GM23248 (cell line): ENCODE measurements at regions not wholly inside any gene's neighbourhood (a gene's known extent, or its start where the extent isn't known, plus 50 kb on each side); places are given as distances from the start of the nearest gene placed in this dataset.
"Not testable (repeated sequence)": the region's sequence is repeated elsewhere in the genome, so short reads cannot be mapped to it uniquely, and the experiment has no call there.

Source experiments
- DNase-seq: peaks from one replicate; pipeline ENCODE4 v3.0.0-alpha.2; 2015
- H2AFZ ChIP-seq: fragments of 200-600 bp; sonication (generic); 2 replicates; pipeline ENCODE4 v1.6.1; 2016; ENCODE audit warnings: antibody characterized with exemption
- H3F3A ChIP-seq: fragments of 200-600 bp; sonication (generic); 2 replicates; pipeline ENCODE4 v1.6.1; 2016; ENCODE audit warnings: mild to moderate bottlenecking, antibody characterized with exemption, mixed run types; ENCODE audit not compliant: insufficient read depth
- H3K27ac ChIP-seq: fragments of 200-600 bp; sonication (generic); 2 replicates; pipeline ENCODE4 v1.5.1; 2016; ENCODE audit warnings: mild to moderate bottlenecking
- H3K27me3 ChIP-seq: fragments of 200-600 bp; sonication (generic); replicated peaks from 2 replicates; pipeline ENCODE4 v1.6.1; 2016; ENCODE audit warnings: mild to moderate bottlenecking; ENCODE audit not compliant: insufficient read depth
- H3K36me3 ChIP-seq: fragments of 200-600 bp; sonication (generic); 2 replicates; pipeline ENCODE4 v1.6.1; 2016; ENCODE audit warnings: low read depth, mild to moderate bottlenecking
- H3K4me1 ChIP-seq: fragments of 200-600 bp; sonication (generic); 2 replicates; pipeline ENCODE4 v1.6.1; 2016; ENCODE audit warnings: mild to moderate bottlenecking; ENCODE audit not compliant: insufficient read depth
- H3K4me2 ChIP-seq: fragments of 200-600 bp; sonication (generic); one replicate; pipeline ENCODE4 v1.6.1; 2016; ENCODE audit warnings: mild to moderate bottlenecking; ENCODE audit not compliant: unreplicated experiment
- H3K4me3 ChIP-seq: fragments of 200-600 bp; sonication (generic); 2 replicates; pipeline ENCODE4 v1.5.1; 2016; ENCODE audit warnings: mild to moderate bottlenecking
- H3K79me2 ChIP-seq: fragments of 200-600 bp; sonication (generic); 2 replicates; pipeline ENCODE4 v1.6.1; 2016; ENCODE audit warnings: mild to moderate bottlenecking; ENCODE audit not compliant: insufficient read depth
- H3K9ac ChIP-seq: fragments of 200-600 bp; sonication (generic); 2 replicates; pipeline ENCODE4 v1.6.1; 2016; ENCODE audit warnings: mild to moderate bottlenecking
- H3K9me2 ChIP-seq: fragments of 200-600 bp; sonication (generic); 2 replicates; pipeline ENCODE4 v1.6.1; 2016; ENCODE audit warnings: mixed run types, mild to moderate bottlenecking, moderate library complexity; ENCODE audit not compliant: insufficient read depth
- H3K9me3 ChIP-seq: fragments of 200-600 bp; sonication (generic); one replicate; pipeline ENCODE4 v1.6.1; 2017; ENCODE audit warnings: low read depth
- H4K20me1 ChIP-seq: fragments of 200-600 bp; sonication (generic); 2 replicates; pipeline ENCODE4 v1.6.0; 2016; ENCODE audit not compliant: insufficient read depth
- EZH2 ChIP-seq: fragments of 200-600 bp; sonication (generic); IDR thresholded peaks from 2 replicates; pipeline ENCODE4 v1.6.1; 2018; ENCODE audit warnings: antibody characterized with exemption, mild to moderate bottlenecking; ENCODE audit not compliant: insufficient read depth, poor library complexity, severe bottlenecking
- EZH2phosphoT487 ChIP-seq: fragments of 200-600 bp; sonication (generic); IDR thresholded peaks from 2 replicates; pipeline ENCODE4 v1.6.1; 2018; ENCODE audit warnings: antibody characterized with exemption, moderate library complexity, mild to moderate bottlenecking, low read depth; ENCODE audit not compliant: insufficient read depth
- WGBS, 2 experiments: methylation state at CpG; one replicate each; pipeline ENCODE4 v1.1.6; 2015 to 2017; ENCODE audit warnings: low lambda C conversion rate in 2 of 2, low coverage in 1 of 2; ENCODE audit errors: missing lambda C conversion rate in 2 of 2; 5-methylcytosine and 5-hydroxymethylcytosine counted together
- in situ Hi-C: fragments of 300-500 bp; cut with MboI; formaldehyde crosslinking; loops from 2 replicates; pipeline ENCODE4 v1.15.0; 2020

GRCh38 chr14:86780876-86781510 is 1212.0 kb downstream of the GALC start:
- Histone ChIP-seq H3K36me3 (no peaks in the 10 kb centered on the region), H3K27ac (no peak overlapping the region), H3K9ac (no peak overlapping the region), H3K9me3 (no peaks in the 10 kb centered on the region), H2AFZ (no peak overlapping the region), H3K4me3 (no peak overlapping the region), H3K4me2 (no peak overlapping the region), H3F3A (no peaks in the 10 kb centered on the region), H3K9me2 (no peaks in the 10 kb centered on the region), H3K4me1 (no peaks in the 10 kb centered on the region), H3K27me3 (no peaks in the 10 kb centered on the region), H4K20me1 (no peaks in the 10 kb centered on the region), H3K79me2 (no peaks in the 10 kb centered on the region)
- TF ChIP-seq EZH2phosphoT487 (no peak), EZH2 (no peak)
- WGBS, 2 experiments = 0 to 2% methylated on average over 1 of the region's 1 CpG
- in situ Hi-C loops = no loop called here
- DNase-seq = no peak

GRCh38 chr14:86780461-86780860 is 1212.5 kb downstream of the GALC start:
- H3K79me2 ChIP-seq = no peaks in the 10 kb centered on the region
- no peaks in the 10 kb centered on the region for H3K36me3 ChIP-seq
- no peaks in the 10 kb centered on the region for H3K4me1 ChIP-seq
- H3F3A ChIP-seq = no peaks in the 10 kb centered on the region
- DNase-seq = no peak
- H3K9me3 ChIP-seq = no peaks in the 10 kb centered on the region
- H3K27ac ChIP-seq = no peak overlapping the region
- no peaks in the 10 kb centered on the region for H3K9me2 ChIP-seq
- TF ChIP-seq EZH2phosphoT487 (no peak), EZH2 (no peak)
- in situ Hi-C loops = no loop called here
- no peak overlapping the region for H3K4me2 ChIP-seq
- no peak overlapping the region for H3K9ac ChIP-seq
- H3K4me3 ChIP-seq = no peak overlapping the region
- no peaks in the 10 kb centered on the region for H4K20me1 ChIP-seq
- no peak overlapping the region for H2AFZ ChIP-seq
- WGBS, 2 experiments = 18 to 20% methylated on average over 2 of the region's 2 CpGs
- no peaks in the 10 kb centered on the region for H3K27me3 ChIP-seq

- H3K9me3 ChIP-seq = no peaks in the 10 kb centered on the region
- TF ChIP-seq EZH2 (no peak), EZH2phosphoT487 (no peak)
- no peak for DNase-seq
- H3K4me2 ChIP-seq = no peak overlapping the region
- H3K9me2 ChIP-seq = no peaks in the 10 kb centered on the region
- no peaks in the 10 kb centered on the region for H4K20me1 ChIP-seq
- H3K4me1 ChIP-seq = no peaks in the 10 kb centered on the region
- H3K36me3 ChIP-seq = no peaks in the 10 kb centered on the region
- H3K79me2 ChIP-seq = no peaks in the 10 kb centered on the region
- H2AFZ ChIP-seq = no peak overlapping the region
- no peaks in the 10 kb centered on the region for H3K27me3 ChIP-seq
- no peak overlapping the region for H3K27ac ChIP-seq
- H3F3A ChIP-seq = no peaks in the 10 kb centered on the region
- no peak overlapping the region for H3K4me3 ChIP-seq
- no peak overlapping the region for H3K9ac ChIP-seq
- WGBS, 2 experiments = 52 to 56% methylated on average over 1 of the region's 1 CpG
- in situ Hi-C loops = no loop called here
Measured at GRCh38 chr14:86779416-86779815, 1213.6 kb downstream of the GALC start.

DNA sequence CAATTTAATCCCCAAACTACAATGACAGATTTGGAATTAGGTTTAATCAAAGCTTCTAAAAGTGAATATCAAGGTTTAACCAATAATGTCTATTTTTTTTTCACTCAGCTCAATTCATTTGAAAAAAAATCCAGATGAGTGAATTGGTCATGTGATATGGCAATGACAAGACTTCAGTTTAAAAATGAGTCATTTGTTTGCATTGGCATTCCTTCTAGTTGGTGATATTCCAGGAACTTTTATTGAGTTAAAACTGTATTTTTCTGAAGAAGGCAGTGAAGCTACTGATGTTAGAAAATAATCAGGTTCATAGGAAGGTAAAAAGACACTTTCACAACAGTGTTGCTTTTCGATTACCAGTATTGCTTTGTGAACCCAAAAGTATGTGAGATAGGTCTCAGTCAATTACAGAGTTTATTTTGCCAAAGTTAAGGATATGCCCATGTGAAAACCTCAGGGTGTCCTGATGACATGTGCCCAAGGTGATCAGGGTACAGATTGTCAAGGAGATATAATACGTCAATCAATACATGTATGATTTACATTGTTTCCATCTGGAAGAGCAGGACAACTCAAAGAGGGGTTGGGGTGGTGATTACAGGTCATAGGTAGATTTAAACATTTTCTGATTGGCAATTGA is 1214.9 kb downstream of the GALC start:
- Histone ChIP-seq H3K9me3 (no peaks in the 10 kb centered on the region), H3K4me2 (no peak overlapping the region), H3K27me3 (no peaks in the 10 kb centered on the region), H3K4me3 (no peak overlapping the region), H3F3A (no peaks in the 10 kb centered on the region), H3K27ac (no peak overlapping the region), H3K79me2 (no peaks in the 10 kb centered on the region), H3K4me1 (no peaks in the 10 kb centered on the region), H2AFZ (no peak overlapping the region), H3K36me3 (no peaks in the 10 kb centered on the region), H4K20me1 (no peaks in the 10 kb centered on the region), H3K9me2 (no peaks in the 10 kb centered on the region), H3K9ac (no peak overlapping the region)
- TF ChIP-seq EZH2phosphoT487 (no peak), EZH2 (no peak)
- in situ Hi-C loops = no loop called here
- no peak for DNase-seq
- WGBS, 2 experiments = 21 to 25% methylated on average over 2 of the region's 2 CpGs

- H3K79me2 ChIP-seq, H3K9ac ChIP-seq, H4K20me1 ChIP-seq, DNase-seq, H3K27me3 ChIP-seq, in situ Hi-C loops, H3K9me3 ChIP-seq, H2AFZ ChIP-seq, H3K4me3 ChIP-seq, H3K27ac ChIP-seq, H3K9me2 ChIP-seq, H3K4me1 ChIP-seq, H3K4me2 ChIP-seq, H3F3A ChIP-seq, H3K36me3 ChIP-seq: not testable (repeated sequence)
- WGBS, 2 experiments = 11 to 17% methylated on average over 3 of the region's 3 CpGs
Measured at GRCh38 chr14:86775896-86776295, 1217.1 kb downstream of the GALC start.
